Ovary (tissue), 3 donors: ENCODE measurements at regions not wholly inside any gene's neighbourhood (a gene's known extent, or its start where the extent isn't known, plus 50 kb on each side); places are given as distances from the start of the nearest gene placed in this dataset.

ENCODE experiments used
- CTCF ChIP-seq, 3 donors: fragments of 450-650 bp in 2 of 3; fragments of 200-600 bp in 1 of 3; IDR thresholded peaks; one replicate each; pipeline versions ENCODE4 v1.5.1 to v1.8.0; 2016 to 2022; ENCODE audit warnings: antibody characterized with exemption in 3 of 3, mild to moderate bottlenecking in 1 of 3
- EP300 ChIP-seq: sonication (generic); formaldehyde crosslinking; IDR thresholded peaks from one replicate; pipeline ENCODE4 v1.6.1; 2017; ENCODE audit warnings: antibody characterized with exemption
- POLR2A ChIP-seq: fragments of 450-650 bp; IDR thresholded peaks from one replicate; pipeline ENCODE4 v1.6.1; 2017; ENCODE audit warnings: antibody characterized with exemption, mild to moderate bottlenecking, moderate library complexity
- donor health status: DM: no; HTN: no; CAD: no.

GRCh38 chr6:18053555-18054445, 66.4 kb upstream of the KIF13A start:
- TF ChIP-seq CTCF (IDR thresholded peaks at IDR 0.05) (no peak), EP300 (no peak), POLR2A (no peak)
